ENCODE measurements at regions not wholly inside any gene's neighbourhood (a gene's known extent, or its start where the extent isn't known, plus 50 kb on each side); places are given as distances from the start of the nearest gene placed in this dataset.

DNA sequence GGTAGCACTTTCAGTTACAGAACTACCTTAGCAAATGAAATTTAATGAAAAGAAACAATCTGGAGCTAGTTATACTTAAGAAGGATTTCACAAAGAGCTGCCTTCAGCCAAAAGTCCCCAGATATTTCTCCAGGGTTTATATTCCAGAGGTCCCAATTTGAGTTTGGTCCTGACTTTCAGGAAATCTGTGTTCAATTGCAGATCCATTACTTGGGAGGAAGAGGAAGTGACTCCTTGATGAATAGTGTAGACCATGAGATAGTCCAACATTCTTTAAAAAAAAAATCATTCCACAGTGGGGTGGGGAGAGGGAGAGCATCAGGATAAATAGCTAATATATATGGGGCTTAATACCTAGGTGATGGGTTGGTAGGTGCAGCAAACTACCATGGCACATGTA lies 117.6 kb upstream of the ARHGAP20 start:
- DNase-seq (ENCODE audit: low read depth, low spot score), result no peak
- in situ Hi-C loops (cut with HindIII; ENCODE audit: low sequenced_read_pairs), result no loop called here

DNA sequence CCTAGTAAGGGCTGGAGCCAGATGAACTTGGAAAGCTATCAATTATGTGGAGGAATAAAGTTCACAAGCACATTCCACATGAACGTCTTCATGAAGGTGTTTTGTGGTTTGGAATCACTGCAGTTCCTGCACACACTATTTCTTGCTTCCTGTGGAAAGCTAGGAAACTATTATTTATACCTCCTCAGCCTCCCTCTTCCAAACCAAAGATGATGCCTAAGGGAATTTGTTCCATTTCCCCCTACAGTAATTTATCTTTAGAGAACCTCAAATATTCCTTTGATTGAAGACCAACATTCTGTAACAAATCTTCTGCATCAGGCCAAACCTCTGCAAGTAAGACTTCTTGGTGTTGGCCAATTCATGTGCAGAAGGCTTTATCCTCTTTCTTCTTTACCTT lies 115.8 kb upstream of the ARHGAP20 start:
- peak; percentile 10 for DNase-seq (ENCODE audit: low read depth, low spot score)
- TF ChIP-seq, protein P1, sequence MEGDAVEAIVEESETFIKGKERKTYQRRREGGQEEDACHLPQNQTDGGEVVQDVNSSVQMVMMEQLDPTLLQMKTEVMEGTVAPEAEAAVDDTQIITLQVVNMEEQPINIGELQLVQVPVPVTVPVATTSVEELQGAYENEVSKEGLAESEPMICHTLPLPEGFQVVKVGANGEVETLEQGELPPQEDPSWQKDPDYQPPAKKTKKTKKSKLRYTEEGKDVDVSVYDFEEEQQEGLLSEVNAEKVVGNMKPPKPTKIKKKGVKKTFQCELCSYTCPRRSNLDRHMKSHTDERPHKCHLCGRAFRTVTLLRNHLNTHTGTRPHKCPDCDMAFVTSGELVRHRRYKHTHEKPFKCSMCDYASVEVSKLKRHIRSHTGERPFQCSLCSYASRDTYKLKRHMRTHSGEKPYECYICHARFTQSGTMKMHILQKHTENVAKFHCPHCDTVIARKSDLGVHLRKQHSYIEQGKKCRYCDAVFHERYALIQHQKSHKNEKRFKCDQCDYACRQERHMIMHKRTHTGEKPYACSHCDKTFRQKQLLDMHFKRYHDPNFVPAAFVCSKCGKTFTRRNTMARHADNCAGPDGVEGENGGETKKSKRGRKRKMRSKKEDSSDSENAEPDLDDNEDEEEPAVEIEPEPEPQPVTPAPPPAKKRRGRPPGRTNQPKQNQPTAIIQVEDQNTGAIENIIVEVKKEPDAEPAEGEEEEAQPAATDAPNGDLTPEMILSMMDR (IDR thresholded peaks at IDR 0.05; ENCODE audit: low read depth, low read length), result no peak
- in situ Hi-C loops (cut with HindIII; ENCODE audit: low sequenced_read_pairs), result no loop called here
- H3K4me3 ChIP-seq (ENCODE audit: low read depth, low read length), result no peak overlapping the region

More for the DNA sequence above, 117.6 kb upstream of the ARHGAP20 start:
- TF ChIP-seq, protein P1 (IDR thresholded peaks at IDR 0.05; ENCODE audit: low read depth, low read length), result no peak
- H3K4me3 ChIP-seq (ENCODE audit: low read depth, low read length), result no peak overlapping the region

DNA sequence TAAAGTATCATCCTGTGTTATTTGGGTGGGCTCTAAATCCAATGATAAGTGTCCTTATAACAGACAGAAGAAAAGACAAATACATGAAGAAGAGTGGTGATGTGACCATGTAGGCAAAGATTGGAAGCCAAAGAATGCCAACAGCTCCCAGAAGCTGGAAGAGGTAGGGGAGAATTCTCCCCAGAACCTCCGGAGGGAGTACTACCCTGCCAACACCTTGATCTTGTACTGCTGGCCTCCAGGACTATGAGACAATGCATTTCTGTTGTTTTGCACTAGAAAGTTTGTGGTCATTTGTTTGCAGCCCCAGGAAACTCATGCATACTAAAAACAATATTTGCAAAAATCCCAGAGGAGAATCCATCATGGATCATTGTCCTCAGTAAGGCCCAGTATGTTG lies 115.0 kb upstream of the ARHGAP20 start:
- in situ Hi-C loops (cut with HindIII; ENCODE audit: low sequenced_read_pairs), result no loop called here
- TF ChIP-seq, protein P1 (IDR thresholded peaks at IDR 0.05; ENCODE audit: low read depth, low read length), result no peak
- H3K4me3 ChIP-seq (ENCODE audit: low read depth, low read length), result no peak overlapping the region
- DNase-seq (ENCODE audit: low read depth, low spot score), result no peak

DNA sequence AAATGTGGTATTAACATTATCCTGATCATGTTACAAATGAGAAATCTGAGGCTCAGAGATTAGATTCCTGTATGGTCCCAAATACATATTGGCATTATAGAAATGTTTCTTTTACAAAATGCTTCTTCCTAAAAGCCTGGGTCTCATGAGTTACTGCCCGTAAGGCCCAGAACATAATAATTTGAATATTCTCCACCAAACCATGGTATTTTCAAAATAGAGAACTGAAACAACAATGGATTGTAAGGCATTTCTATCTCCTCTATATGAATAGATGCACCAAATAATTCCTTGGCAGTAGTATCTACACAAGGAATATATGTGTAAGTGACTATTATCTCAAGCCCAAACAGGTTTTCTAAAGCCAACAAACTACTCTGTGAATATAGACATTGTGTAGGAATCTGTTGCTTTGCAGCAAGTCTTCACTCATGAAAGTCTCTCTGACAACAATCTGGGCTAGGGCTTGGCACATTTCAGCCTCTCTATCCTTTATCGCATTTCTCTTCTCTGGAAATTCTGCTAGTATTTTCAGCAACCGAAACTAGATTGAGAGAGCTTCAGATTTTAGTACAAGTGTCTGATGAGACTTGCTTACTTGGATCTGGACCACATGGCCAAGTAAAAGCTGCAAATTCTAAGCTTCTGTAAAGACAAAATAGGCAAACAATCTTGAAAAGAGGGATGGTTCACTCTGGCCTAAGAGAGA lies 112.8 kb upstream of the ARHGAP20 start:
- H3K4me3 ChIP-seq (ENCODE audit: low read depth, low read length), result no peak overlapping the region
- no peak for DNase-seq (ENCODE audit: low read depth, low spot score)
- TF ChIP-seq, protein P1 (IDR thresholded peaks at IDR 0.05; ENCODE audit: low read depth, low read length), result no peak
- in situ Hi-C loops (cut with HindIII; ENCODE audit: low sequenced_read_pairs), result no loop called here

DNA sequence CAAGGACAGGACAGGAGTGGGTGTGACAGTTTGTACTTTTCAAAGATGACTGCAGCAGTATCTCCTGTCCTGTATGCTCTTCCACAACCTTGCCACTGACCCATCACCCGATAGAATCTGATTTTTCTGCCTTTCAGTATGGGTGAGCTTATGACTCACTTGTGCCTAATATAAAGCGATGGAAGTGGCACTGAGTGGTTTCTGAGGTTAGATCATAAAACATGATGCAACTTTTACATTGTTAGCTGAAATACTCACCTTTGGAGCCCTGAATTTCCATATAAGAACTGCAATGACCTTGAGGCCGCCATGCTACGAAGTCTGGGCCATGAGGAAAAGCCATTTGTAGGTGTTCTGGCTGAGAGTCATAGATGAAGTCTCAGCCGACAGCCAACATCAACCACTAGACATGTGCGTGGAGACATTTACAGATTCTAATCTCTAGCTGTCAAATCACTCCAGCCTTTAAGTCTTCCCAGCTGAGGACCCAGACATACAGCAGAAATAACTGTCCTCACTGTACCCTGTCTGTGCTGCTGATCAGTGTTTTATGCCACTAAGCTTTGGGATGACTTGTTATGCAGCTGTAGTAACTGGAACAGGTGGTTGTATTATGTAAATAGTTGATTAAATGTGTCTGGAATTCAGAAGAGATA lies 105.9 kb upstream of the ARHGAP20 start:
- in situ Hi-C loops (cut with HindIII; ENCODE audit: low sequenced_read_pairs), result no loop called here
- DNase-seq (ENCODE audit: low read depth, low spot score), result peak; percentile 71
- no peak overlapping the region for H3K4me3 ChIP-seq (ENCODE audit: low read depth, low read length)
- TF ChIP-seq, protein P1 (IDR thresholded peaks at IDR 0.05; ENCODE audit: low read depth, low read length), result no peak

DNA sequence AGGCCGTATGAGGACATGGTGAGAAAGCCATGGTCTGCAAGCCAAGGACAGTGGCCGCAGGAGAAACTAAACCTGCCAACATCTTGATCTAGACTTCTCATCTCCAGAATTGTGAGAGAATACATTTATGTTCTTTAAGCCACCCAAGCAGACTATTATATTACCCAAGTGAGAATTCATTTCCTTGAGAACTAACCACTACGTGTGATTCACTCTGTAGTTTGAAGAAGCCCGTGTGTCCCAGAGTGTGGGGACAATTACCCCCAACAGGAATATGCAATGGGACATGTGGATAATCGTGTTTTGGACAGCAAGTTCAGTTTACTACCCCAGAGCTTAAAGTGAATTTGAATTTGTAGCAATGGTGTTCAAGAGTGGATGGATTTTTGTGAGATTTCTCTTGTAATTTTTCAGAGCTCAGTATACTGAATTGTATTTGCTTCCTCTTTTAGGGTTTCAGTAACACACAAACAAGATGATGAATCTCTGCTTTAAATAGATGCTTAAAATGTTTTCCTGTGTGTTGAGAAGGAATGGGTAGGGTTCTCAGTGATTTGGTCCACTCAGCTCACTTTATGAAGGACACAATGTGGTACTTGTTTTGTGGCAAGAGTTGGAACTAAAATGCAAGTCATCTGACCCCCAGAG lies 100.0 kb upstream of the ARHGAP20 start:
- in situ Hi-C loops (cut with HindIII; ENCODE audit: low sequenced_read_pairs), result no loop called here
- H3K4me3 ChIP-seq (ENCODE audit: low read depth, low read length), result no peak overlapping the region
- TF ChIP-seq, protein P1 (IDR thresholded peaks at IDR 0.05; ENCODE audit: low read depth, low read length), result no peak
- DNase-seq (ENCODE audit: low read depth, low spot score), result no peak
